IPS-NIHi7 (cell line): ENCODE measurements at regions not wholly inside any gene's neighbourhood (a gene's known extent, or its start where the extent isn't known, plus 50 kb on each side); places are given as distances from the start of the nearest gene placed in this dataset.
"Not testable (repeated sequence)": the region's sequence is repeated elsewhere in the genome, so short reads cannot be mapped to it uniquely, and the experiment has no call there.

Experiments
- DNase-seq: peaks from one replicate; pipeline ENCODE4 v3.0.0; 2012; ENCODE audit warnings: mixed read lengths; ENCODE audit errors: extremely low spot score

DNA sequence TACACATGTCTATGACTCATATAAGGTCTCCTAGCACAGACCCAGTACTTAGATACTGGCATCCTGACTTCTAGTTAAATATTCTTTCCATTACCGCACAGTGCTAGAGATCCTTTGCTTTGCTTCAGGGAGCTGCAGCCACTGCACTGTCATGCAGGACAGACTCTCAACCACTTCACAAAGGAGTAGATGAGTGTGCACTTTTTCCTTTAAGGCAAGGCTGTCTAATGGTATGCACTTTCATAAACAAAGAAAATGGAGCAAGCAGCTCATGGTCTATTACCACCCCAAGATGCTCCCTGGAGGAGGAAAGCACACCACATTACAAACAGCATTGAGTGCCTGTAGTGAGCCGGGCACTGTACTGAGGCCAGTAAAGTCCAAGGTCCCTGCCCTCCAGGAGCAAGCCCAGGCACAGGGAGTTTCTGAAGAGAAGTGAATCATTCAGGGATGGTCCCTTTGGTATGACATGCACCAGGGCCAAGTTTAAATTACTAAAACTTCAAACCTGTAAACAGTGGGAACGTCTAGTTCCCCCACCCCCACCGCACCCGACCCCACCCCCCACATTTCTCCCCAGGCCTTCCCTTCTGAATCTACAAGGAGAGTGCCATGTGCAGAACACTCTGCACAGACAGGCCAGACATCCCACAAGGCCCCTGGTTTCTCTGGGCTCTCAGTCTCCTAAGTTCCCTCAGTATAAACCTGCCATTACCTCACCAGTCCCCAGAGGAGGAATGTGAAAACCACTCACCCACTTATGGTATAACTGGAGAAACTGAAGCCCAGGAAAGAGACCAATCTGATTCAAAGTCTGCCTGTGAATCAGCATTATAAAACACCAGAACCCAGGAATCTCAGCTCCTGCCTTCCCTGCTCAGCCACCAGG, 107.8 kb upstream of the BCL6 start:
- DNase-seq = no peak

DNA sequence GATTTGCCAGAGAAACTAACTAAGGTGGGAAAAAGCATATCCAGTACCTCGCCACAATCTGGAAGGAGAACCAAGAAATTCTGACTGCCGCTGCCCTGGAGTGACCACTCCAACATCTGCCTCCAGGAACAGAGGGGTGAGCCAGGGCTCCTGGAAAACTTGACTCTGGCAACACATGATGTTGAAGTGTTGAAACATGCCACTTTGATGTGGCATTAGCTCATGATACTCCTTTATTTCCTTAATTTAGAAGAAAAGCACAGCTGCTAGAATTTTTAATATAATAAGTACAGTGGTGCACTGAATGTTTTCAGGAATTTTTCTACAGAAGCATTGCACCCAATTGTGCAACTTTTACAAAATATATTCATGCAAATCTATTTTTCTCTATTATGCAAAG, 109.9 kb upstream of the BCL6 start:
- DNase-seq = no peak

DNA sequence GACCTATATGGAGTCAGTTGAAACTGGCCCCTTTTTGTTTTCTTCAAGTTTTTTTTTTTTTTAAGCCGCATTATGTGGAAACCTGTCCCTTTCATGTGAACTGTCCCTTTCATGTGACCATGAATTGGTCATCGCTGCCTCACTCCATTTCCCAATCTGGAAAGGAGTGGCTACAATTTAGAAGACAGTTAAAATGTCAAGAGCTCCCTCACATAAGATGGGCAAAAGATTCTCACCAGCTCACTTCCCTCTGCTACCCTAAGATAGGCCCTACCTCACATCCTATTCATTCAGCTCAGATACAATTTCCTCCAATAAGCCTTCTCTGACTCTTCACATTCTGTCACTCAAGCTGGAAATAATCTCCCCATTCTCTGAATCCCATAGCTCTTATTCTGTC, 111.3 kb upstream of the BCL6 start:
- no peak for DNase-seq

DNA sequence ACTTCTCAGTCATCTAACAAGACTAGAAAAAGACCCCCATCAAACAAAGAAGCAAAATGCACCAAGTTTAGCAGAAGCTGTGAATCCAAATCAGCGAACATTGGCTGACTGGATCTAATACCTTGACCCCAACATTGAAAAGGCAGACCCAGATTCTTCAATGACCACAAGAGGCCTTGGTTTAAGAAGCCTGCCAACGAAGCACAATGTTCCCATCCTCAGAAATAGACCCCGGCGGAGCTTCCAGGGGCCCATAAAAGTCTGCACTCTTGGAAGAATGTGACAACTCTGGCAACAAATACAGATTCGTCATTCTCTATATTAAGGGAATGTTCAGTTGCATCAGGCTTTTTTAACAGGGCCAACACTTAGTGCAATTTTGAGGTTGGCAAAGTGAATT, 112.8 kb upstream of the BCL6 start:
- DNase-seq = no peak

DNA sequence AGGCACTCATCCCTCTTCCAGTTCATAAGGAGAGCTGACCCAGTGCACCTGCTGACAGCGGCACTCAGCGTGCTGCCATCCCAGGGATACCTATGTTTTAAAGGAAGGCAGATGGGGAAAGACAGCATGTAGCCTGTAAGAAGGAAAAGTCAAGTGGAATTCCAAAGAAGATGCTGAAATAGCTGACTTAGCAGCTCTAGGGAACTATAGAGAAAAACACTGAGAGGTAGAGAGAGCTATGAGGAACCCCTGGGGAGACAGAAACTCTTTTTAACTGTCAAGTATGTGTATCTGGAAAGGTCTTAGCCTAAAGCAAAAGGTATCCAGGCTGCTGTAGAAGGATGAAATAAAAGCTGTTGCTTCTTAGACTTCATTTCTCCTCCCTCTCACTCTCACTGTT, 113.4 kb upstream of the BCL6 start:
- no peak for DNase-seq

DNA sequence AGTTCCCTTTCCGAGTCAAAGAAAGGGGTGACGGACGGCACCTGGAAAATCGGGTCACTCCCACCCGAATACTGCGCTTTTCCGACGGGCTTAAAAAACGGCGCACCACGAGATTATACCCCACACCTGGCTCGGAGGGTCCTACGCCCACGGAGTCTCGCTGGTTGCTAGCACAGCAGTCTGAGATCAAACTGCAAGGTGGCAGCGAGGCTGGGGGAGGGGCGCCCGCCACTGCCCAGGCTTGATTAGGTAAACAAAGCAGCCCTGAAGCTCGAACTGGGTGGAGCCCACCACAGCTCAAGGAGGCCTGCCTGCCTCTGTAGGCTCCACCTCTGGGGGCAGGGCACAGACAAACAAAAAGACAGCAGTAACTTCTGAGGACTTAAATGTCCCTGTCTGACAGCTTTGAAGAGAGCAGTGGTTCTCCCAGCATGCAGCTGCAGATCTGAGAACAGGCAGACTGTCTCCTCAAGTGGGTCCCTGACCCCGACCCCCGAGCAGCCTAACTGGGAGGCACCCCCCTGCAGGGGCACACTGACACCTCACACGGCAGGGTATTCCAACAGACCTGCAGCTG, 117.5 kb upstream of the BCL6 start:
- not testable (repeated sequence) for DNase-seq

DNA sequence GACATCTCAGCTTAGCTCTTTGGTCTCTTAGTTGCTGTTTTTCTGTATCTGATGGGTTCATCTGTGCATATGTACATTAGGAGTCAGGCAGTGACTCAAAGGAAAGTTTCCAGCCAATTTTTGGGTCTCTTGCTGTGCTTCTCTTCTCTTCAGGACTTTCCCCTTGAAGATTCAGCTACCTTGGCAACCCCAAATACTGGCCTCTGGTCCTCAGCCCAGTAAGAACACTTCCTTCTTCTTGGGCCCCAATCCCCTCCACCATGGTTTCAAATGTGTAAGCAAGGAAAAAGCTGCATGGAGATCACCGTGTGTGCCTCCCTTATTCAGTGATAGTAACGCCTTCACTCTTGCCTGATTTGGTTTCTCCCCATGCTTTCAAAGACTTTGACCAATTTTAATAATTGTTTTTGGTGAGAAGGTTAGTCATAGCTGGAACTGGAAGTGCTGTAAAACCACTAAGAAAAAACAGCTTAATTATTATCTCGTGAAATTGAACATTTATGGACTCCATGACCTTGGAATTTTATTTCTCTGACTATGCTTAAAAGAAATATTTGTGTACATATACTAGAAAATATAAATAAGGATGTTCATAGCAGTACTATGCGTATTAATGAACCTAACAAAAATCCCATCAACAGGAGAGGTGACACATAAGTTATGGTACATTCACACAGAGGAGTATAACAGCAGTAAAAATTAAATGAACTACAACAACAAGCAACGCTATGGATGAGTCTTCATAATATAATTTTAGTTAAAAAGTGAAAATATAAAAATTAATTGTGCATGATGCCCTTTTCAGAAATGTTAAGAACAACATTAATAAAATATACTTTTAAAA, 125.3 kb upstream of the BCL6 start:
- no peak for DNase-seq

DNA sequence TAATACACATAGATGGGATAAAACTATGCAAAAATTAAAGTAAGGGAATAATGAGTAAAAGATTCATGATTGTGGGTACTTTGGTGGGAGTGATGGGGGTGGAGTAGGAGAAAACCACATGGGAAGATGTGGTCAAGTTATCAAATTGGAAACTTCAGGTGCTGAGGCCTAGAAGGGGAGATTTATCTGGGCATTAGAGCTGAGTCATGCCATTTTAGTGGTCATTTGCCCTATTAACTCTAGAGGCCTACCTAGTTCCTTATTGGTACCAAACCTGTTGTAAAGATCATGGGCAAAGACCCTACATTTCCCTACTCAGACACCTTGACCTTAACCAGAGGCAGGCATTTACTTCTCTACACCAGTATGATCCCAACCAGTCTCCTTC, 125.9 kb upstream of the BCL6 start:
- DNase-seq = no peak

DNA sequence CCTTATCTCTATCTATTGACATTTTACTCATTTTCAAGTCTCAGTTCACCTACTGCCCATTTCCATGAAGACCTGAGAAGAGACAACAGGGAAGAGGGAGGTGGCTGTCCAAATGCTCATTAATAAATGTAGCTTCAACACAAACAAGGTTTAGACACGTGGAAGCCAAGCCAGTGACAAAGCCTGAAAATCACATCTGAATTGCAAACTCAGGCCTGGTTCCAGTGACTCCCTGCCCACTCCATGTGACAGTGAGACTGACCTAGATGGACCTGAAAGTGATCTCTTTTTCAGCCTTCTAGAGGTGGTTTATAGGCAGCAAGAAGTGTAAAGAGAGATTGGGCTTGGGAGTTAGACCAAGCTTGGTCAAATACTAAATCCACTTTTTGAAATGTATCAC, 126.6 kb upstream of the BCL6 start:
- DNase-seq = no peak

DNA sequence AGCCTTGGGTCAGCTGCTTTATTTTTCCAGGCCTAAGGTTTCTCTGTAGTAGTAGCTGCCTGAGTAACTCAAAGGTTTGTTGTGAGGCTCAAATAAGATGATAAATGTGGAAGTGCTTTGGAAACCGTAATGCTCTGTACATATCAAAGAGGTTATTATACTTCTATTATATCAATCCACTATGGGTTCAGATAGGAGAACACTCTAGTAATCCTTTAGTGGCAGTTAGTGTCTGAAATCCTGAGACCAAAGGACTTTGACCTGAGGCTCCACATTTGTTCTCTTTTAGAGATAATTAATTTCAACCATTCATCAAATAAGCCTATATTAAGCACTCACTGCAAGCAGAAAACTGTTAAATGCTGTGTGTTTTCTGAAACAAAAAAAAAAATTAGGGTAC, 128.6 kb upstream of the BCL6 start:
- DNase-seq = no peak

DNA sequence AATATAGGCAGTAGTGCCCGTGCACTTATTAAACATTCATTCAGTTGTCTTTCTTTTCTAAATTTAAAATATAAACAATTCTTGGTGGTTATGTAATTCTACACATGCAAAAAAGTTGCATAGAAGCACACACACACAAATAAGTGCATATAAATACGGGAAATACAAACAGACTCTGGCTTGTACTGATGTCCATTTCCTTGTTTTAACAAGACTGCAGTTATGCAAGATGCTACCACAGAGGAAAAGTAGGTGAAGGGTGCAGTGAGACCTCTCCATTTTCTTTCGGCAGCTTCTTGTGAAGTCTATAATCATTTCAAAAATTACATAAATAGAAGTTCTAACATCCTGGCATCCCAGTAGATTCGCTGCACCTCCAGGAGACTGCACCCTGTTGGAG, 130.6 kb upstream of the BCL6 start:
- no peak for DNase-seq

DNA sequence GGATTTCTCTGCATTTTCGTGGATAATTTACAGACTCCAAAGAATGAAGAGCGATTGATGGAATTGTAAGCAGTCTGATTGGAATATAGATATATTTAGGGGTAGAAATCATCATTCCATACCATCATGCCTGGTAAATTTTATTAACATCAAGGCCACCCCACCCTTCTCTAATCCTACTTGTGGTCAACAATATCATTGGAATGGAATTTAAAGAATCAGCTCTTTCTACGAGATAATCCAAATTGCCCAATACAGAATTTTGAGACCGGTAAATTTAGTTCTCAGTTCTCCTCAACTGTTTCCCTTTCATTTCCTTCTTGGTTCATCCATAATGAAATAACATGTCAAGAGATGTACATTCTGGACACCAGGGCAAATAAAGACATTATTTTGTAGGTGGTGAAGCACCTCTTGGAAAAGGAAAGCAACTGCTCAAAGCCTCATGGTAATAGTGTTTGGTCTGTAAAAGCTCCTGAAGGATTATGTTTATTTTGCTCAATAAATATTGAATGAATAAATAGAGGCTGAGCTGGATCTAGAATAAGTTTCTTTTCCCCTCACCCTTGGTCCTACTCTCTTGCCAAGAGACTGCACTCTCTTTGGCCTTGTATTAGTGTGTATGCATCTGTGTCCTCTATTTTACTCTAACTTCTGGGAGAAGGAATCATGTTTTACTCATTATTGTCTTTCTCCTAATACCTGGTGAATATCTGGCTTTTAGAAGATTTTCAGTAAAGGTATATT, 133.7 kb upstream of the BCL6 start:
- DNase-seq = no peak

DNA sequence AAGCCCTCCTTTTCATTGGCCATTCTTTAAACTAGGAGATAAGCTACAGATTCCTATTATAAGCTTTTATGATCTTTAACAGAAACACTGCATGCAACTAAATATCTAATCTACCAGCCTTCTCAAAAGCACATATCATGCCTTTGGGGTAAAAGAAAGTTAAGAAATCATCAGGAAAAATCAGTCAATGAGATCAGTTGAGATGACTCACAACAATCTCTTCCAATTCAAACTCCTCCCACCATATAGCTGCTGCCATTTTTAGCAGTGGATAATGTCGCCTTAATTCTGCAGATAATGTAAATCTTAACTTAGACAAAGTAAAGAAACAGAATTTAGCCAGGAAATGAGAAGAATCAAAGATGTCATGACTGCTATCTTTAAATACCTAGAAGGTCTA, 135.2 kb upstream of the BCL6 start:
- DNase-seq = no peak

DNA sequence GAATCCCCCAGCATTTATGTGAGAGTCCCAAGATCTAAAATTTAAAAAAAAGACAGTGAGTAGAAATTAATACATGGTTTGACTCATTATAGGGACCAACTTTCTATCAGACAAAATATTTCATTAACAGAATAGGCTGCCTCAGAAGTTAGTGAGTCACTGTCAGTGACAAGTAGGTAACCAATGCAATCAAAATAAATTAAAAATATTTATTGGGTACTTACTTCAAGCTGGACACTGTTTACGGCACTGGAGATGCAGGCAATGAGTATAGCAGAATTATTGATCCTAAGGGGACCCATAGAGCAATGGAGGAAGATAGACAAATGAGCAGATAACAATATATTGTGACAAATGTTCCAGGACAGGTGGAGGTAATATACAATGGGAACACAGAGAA, 135.6 kb upstream of the BCL6 start:
- no peak for DNase-seq

DNA sequence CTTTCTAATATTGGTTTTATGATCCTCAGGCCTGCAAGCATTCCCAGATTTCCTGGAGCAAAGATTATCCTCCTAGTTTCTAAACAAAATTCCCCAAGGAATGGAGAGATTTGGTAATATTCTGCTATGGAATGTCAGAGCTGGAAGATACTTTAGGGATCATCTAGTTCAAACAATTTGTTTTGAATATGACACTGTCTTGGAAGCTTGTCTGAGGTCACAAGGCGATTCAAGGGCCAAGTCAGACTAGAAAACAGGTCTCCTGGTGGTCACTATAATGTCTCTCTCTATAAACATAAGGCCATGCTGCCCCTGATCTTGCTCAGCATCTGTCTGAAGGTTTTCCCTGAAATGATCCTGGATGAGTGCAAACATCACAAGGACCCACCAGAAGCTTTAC, 143.4 kb upstream of the BCL6 start:
- no peak for DNase-seq

DNA sequence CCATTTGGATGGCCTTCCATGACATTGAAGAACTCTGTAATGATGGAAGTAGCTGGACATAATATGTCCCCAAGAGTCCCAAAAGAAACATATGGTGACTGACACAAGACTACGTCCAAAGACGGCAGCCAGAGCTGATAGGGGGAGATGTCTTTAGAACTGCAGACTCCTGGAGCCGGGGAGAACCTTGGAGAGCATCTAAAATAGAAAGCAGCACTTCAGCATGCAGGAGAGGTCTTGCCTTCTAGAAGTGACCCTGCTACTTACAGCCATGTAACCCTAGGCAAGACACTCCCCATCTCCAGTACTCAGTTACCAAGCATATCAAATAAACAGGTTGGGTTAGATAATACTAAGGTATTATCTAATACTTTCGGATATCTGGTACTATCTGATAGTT, 143.8 kb upstream of the BCL6 start:
- no peak for DNase-seq

DNA sequence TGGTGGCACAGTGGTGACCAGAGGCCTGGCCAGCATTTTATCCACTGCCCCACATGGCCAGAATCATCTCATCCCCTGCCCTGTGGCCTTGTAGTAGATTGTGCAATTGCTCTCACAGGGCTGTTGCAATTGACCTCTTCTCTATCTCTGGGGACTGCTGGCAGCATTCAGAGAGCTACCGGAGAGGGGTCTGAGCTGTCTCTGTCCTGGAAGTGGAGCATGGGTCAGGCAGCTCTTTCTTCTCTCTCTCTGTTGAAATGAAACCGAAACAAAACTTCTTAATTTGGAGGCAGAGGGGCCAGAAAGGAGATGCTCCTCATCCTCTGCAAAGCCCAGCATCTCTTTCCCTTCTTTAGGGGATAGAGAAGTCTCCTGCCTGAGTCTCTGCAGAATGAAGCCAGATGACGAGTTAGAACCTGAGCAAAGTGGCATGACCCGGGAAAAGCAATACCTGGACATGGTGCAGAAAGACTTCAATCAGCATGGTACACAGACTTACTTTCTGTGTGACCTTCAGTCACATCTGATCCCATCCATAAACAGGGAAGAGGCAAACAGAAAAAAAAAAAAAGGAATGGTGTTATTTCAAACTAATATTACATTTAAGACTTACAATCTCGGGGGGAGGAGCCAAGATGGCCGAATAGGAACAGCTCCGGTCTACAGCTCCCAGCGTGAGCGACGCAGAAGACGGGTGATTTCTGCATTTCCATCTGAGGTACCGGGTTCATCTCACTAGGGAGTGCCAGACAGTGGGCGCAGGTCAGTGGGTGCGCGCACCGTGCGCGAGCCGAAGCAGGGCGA, 144.5 kb upstream of the BCL6 start:
- no peak for DNase-seq

DNA sequence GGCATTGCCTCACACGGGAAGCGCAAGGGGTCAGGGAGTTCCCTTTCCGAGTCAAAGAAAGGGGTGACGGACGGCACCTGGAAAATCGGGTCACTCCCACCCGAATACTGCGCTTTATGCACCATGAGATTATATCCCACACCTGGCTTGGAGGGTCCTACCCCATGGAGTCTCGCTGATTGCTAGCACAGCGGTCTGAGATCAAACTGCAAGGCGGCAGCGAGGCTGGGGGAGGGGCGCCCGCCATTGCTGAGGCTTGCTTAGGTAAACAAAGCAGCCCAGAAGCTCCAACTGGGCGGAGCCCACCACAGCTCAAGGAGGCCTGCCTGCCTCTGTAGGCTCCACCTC, 145.1 kb upstream of the BCL6 start:
- DNase-seq = not testable (repeated sequence)

DNA sequence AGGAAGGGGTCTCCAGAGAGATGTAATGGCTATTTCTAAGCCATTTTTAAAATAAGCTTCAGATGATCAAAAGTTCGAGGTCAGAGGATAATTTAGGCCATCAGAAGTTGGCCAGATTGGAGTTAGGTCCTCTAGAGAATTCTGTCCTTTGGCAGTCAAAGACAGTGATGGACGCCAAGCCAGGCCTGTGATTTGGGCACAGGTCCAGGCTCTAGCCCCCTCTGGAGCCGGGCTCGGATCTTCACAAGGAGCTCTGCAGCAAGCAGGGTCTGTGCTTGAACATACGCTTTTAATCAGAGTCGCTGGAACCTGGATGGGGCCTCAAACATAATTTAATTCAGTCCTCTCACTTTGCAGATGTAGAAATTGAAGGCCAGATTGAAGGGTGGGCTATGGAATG, 151.4 kb upstream of the BCL6 start:
- DNase-seq = no peak

DNA sequence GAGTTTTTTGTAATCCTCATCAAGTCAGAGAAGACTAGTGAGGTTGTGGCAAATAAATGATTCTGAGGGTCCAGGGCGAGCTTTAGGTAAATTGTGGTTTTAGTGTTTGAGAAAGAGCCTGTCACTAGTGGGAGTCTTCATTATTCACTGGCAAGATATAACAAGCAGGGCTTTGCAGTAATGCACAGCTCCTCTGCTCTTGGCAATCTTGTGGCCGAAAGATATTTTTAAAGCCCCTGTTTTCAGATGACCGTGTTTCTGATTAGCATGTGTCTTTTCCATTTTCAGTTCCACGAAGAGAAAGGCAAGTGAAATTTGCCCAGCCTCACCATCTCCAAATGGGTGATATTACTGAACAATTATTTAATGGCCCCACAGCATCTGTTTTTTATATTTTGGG, 154.0 kb upstream of the BCL6 start:
- no peak for DNase-seq

DNA sequence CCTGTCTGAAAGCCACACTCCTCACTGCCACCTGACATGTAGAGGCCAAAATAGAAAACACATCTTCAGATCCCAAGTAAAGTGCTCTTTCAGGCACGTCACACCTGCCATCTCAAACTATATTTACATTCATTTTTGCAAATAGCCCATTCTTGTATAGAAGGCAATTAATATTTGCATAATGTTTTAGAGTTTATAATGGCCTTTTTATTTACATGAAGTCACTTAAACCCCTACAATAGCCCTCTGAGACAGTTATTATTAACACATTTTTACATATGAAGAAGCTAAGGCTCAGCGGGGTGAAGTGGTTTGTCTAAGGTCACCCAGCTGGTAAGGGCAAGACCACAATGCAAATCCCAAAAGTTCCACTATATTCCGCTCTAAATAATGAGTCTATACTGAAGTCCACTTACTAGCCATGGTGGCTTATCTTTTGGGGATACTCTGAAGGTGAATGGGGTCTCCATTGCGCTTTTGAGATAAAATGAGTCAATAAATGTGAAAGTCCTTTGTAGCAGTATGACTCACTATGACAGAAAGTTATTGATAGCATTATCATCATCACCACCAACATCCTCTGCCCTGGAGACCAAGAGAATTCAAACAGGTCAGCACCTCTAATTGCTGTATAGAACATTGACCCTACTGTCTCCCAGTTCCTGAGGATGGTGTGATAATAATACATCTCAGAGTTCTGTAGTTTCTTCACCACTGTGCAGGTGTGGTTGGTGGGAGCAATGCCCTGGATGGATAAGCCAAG, 155.9 kb upstream of the BCL6 start:
- no peak for DNase-seq
